ENCODE measurements at regions not wholly inside any gene's neighbourhood (a gene's known extent, or its start where the extent isn't known, plus 50 kb on each side); places are given as distances from the start of the nearest gene placed in this dataset.

DNA sequence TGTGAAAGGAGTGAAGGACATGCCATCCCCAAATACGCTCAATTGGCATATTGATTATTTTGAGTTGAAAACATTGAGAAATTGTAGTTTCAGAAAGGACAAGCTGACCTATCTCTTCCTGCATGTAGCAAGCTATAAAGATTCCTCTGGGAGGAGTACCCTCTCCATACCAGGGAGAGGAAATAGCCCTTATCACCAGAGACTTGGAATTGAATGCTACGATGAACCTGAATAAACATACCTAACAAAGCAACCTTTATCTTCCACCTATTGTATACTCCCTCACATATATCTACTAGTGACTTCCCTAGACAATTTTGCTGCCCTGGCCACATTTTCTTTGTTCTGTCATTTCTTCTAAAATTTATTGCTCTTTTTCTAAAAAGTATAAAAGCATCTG, 150.2 kb upstream of the EEPD1 start:
- DNase-seq (ENCODE audit: extremely low read depth in 1 of 2, low read depth in 1 of 2) = no peak

DNA sequence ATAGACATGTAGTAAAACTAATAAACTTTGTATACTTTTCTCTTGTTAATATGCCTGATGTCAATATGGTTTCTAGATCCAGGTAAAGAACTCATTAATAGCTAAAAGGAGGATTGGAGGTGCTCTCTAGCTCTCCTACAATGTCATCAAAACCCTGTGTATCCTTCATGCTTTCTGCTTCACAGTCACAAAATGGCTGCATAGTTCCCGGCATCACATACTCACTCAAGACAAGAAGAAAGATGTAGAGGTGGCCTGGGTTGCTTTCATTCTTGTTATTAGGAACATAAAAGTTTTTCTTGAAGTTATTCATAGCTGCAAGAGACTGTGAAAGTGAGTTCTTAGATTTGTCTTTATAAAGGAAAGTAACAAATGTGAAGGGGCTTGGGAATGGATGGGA, 149.7 kb upstream of the EEPD1 start:
- DNase-seq (ENCODE audit: extremely low read depth in 1 of 2, low read depth in 1 of 2) = no peak

DNA sequence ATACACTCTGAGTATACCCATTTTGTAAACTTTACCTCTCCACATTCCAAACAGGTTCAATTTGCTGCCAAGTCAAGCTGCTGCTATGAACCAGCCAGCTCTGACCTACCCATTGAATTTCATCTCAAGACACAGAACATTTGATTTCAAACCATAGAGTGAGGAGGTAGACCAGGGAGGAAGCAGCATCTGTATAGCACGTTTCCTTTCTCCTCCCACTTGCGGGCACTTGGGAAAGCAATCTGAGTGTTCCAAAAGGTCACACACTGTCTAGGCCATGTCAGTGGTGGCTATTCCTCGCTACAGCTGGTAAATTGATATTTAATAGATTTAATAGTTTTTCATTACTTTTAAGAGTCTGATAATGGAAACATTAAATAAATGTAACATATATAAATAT, 147.8 kb upstream of the EEPD1 start:
- no peak for DNase-seq (ENCODE audit: extremely low read depth in 1 of 2, low read depth in 1 of 2)

DNA sequence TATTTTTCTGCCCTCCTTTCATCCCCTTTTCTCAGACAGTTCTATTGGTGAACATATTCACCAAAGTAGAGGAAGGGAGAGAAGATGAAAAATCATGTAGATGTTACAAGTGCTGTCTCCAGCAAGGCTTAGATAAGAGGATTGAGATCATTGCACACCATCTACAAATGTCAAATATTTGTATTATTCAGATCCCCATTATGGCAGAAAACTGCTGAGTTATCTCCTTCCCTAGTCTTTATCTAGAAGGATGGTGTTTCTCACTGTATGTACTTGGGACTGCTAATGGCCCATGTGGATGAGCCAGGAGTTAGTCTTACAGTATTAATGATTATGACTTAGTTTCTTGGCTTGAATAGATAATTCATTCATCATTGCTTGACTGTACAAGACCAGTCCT, 147.2 kb upstream of the EEPD1 start:
- no peak for DNase-seq (ENCODE audit: extremely low read depth in 1 of 2, low read depth in 1 of 2)

DNA sequence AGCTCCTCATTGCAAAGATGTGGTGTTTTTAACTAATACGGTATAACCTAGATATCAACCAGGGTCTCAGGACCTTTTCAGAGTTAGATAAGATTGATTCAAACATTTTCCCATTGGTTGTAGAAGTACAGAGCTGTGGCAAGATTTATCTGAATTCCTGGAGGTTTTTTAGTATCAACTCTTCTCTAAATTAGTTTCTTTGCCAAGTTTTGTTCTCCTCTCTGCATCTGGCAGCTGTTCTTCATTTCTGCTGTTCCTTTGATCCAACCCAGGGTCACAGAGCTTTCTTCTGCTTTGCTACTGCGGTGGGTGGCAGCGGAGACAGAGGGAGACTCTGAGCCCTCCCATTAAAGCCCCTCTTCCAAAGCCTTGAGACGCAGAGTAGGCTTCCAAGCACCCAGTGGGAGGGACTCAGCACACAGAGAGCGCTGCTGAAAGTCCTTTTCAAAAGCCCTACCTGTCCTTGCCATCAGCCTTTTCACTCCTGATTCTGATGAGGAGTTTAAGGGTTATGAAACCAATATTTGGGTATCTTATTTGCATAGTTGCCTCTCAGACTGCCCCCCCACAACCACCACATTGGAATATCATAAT, 146.3 kb upstream of the EEPD1 start:
- no peak for DNase-seq (ENCODE audit: extremely low read depth in 1 of 2, low read depth in 1 of 2)

DNA sequence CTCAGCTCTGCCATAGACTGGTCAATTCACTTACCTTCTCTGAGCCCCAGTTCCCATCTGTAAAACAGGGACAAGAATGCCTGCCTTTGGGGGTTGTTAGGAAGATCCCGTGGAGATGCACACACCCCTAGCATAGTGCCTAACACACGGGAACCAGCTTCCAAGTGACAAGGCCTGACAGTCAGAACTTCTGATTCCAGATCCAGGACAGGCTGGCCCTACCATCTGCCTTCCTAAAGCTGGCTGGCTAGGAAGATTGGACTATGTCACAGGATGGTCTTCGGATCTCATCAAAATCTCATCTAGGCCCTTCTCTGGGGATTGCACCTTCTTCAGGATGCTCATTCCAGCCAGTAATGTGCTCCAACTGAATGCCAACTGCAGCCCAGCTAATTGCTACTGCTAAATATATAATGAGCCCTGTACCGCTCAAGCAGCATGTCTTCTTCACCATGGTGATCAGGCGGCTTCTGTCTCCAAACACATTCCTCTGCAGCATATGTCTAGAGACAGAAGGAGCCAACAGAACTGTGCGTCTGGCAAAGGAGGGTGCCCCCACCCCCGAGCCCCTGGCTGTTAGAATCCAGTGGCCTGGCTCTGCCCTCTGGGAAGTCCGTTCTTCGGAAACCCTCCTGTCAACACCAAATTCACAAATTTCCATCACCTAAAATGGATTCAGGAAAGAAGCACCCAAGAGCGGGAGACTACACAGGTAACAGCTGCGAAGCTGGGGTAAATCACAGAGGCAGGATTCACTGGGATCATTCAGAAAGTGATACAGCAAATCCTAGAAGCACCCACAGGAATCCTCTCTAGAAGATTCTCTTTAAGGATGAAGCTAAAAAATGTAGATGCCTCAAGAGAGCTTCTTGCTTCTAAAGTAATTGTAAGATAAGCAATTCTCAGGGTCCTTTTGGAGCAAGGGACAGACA, 142.1 kb upstream of the EEPD1 start:
- DNase-seq (ENCODE audit: extremely low read depth in 1 of 2, low read depth in 1 of 2) = no peak

DNA sequence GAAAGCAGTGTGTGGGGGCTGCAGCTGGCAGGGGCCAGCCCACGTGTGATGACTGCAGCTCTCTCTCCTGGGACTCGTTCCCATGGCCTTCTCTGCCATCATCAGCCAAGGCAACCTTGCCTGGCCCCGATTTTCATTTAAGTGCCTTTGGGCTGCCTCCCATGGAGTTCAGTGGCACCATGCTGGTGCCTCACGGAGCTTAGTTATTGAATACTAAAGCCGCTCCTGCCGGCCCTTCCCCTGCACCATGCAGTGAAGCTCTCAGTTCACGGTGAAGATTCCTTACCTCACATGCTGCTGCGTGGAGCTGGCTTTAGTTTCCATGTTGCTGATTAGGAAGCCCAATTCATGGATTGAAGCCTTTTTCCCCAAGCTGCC, 141.5 kb upstream of the EEPD1 start:
- DNase-seq (ENCODE audit: extremely low read depth in 1 of 2, low read depth in 1 of 2) = no peak

DNA sequence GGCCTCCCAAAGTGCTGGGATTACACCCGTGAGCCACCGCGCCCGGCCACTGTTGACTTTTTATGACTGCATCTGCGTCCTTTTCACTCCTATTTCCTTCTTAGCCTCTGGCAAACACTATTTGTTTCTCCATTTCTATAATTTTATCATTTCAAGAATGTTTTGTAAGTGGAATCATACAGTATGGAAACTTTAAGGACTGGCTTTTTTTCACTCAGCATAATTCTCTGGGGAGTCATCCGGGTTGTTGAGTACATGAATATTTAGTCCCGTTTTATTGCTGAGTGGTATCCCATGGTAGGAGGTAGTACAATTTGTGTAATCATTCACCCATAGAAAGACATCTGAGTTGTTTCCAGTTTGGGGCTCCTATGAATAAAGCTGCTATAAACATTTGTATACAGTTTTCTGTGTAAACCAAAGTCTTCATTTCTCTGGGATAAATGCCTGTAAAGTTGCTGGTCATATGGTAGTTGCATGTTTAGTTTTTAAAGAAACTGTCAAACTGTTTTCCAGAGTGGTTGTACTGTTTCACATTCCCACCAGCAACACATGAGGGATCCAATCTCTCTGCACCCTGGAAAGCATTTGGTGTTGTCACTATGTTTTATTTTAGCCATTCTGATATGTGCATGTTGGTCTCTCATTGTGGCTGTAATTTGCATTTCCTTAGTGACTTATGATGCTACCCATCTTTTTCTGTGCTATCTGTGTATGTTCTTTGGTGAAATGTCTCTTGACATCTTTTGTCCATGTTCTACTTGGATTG, 139.6 kb upstream of the EEPD1 start:
- no peak for DNase-seq (ENCODE audit: extremely low read depth in 1 of 2, low read depth in 1 of 2)

DNA sequence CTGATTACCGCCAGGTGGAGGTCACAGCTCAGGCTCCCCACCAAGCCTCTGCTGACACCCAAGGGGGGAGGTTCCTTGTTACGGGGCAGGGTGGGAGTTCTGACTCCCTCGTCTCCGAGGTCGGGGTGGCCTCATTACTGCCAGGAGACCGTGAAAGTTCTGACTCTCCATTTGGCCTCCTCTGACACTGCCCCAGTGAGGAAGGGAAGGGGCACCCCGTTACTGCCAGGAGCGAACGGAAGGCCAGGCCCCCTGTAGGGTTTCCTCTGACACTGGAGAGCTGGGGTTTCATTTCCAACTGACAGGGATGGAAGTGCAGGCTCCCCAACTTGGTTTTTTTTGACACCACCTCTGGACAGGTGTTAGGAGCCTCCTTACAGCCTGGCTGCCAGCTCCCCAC, 138.1 kb upstream of the EEPD1 start:
- DNase-seq (ENCODE audit: extremely low read depth in 1 of 2, low read depth in 1 of 2) = no peak

DNA sequence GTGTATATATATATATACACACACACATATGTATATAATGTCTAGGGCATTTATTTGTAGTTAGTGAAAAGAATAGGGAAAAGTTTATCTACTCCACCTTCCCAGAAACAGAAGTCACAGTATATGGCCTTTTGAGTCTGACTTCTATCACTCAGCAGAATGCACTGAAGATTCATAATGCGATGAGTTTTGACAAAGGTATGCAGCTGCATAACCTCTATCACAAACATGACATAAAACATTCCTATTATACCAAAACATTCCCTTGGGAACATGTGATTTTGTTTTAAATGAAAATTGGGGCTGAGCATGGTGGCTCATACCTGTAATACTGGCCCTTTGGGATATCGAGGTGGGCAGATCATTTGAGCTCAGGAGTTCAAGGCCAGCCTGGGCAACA, 137.3 kb upstream of the EEPD1 start:
- no peak for DNase-seq (ENCODE audit: extremely low read depth in 1 of 2, low read depth in 1 of 2)

DNA sequence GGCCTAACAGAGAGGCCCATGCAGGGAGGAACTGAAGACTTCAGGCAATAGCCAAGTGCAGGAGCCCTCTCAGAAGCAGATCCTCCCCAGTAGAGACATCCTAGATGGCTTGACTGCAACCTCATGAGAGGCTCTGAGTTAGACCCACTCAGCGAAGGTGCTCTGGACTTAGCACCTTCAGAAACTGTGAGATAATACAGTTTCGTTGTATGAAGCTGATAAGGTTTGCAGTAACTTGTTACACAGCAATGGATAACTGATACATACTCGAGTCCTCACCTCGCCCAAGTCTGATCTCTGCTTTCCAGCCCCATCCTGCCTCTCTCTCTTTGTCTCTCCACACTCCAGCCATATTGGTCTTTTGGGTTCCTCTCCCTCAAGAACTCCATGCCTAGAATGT, 136.4 kb upstream of the EEPD1 start:
- no peak for DNase-seq (ENCODE audit: extremely low read depth in 1 of 2, low read depth in 1 of 2)

DNA sequence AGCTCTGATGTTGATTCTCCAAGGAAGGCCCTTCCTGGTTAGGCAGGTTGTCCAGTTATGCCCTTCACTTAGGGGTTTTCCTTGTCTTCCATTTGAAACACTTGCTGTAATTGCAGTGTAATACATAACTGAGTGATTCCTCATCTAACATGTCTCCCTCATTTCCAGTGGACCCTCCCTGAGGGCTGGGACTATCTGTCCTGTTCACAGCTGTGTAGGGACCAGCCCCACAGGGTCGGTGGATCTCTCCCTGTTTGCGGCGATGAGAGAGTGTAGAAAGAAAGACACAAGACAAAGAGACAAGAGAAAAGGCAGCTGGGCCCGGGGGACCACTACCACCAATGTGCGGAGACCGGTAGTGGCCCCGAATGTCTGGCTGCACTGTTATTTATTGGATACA, 135.9 kb upstream of the EEPD1 start:
- no peak for DNase-seq (ENCODE audit: extremely low read depth in 1 of 2, low read depth in 1 of 2)

DNA sequence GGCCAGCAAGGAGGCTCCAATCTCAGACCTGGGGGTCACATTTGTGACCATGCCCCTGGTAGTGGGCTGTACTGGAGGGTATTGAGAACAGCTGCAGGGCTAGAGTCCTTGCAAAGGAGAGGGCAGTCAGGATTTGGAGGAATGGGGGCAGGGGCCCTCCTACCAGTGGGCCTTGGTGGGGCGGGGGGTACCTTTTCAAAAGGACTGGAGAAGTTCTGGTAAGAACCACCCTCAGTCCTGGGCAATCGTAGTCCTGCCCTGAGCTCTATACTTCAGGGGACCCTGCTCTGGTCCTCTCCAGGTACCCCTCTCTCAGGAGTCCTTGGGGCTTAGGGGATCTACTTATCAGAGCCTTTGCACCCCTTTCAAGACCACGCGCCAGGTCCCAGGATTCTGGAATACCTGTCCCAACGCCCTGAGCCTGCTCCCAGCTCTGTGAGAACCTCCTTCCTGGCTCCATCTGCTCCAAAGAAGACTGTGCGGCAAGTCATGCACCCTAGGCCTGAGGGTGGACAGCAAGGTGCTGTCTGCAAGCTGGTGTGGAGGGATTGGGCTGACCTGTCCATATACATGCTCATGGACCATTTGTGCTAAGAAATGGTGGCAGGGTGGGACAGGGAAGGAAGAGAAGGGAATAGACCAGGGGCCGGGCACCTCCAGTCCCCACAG, 134.1 kb upstream of the EEPD1 start:
- DNase-seq (ENCODE audit: extremely low read depth in 1 of 2, low read depth in 1 of 2) = no peak

DNA sequence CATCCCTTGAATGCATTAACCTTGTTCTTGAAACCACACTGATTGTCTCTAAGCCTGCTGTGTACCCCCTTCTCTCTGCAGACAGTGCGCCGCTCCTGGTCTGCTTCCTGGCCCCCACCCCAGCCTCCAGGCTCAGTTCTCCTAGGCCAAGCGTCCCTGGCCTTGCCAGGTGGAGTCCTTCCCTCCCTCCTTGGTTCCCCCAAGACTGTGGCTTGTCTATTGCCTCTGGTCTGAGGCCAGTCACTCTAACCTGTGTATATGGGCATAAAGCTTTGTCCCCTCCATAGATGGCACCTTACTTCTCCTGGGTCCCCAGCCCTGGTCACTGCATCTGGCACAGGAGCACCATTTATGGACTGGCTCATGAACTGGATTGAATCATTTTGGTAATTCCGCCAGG, 133.5 kb upstream of the EEPD1 start:
- DNase-seq (ENCODE audit: extremely low read depth in 1 of 2, low read depth in 1 of 2) = no peak

DNA sequence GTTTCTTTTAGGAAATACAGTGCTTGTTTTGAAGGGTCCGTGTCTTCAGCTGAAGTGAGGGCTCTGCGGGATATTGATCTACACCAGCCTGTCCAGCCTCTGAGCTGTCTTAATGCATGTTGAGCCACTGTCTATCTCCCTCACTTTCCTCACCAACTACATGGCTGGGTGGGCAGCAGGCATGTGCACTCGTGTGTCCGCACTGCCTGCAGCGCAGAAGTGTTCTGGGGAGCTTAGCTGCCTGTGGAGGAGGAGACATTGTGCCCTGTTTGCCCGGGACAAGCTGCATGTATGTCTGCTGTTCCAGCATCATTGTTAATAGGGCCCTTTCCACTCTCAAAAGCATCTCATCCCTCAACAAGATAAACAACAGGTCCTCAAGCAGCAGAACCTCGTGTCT, 133.1 kb upstream of the EEPD1 start:
- no peak for DNase-seq (ENCODE audit: extremely low read depth in 1 of 2, low read depth in 1 of 2)

DNA sequence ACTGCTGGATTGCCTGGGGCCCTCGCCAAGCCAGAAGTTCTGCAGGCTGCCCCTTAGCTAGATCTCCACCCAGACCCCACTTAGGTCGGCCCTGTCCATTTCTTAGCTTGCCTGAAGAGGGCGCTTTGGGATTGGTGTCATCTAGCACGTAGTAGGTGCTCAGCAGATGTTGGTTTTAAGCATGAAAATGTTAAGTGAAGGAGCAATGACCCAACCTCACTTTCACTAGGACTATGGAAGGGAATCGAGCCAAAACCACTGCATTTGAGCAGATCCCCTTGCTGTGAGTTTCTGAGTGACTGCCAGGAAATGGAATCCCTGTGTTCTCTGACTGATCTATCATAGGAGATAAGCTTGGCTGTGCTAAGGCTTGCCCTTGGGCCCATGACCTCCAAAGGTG, 131.7 kb upstream of the EEPD1 start:
- no peak for DNase-seq (ENCODE audit: extremely low read depth in 1 of 2, low read depth in 1 of 2)

DNA sequence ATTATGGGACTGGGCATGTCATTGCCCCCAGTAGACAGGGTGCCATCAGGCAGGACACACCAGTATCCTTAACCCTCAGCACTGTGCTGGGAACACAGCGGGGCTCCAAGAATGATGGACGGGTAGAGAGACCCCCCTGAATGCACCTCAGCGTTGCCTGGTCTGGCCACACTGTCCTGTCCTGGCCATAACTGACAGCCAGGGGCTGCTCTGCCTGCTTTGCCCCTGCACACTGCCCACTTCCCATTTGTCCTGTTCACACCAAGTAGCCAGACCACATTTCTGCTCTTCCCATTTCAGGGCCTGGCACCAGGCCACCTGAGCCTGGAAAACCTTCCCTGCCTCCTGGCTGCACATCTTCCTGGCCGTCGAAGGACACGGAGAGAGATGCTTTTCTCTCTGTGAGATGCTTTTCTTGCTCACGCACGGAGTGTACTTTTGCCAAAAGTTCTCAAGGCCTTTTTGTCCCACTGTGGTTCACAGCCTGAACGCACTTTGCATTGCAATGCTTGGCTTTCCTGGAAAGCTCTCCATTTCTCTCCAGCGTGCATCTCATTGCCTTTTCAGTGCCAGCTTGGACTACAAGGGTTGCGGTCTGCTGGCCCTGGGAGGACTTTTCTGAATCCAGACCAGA, 131.0 kb upstream of the EEPD1 start:
- DNase-seq (ENCODE audit: extremely low read depth in 1 of 2, low read depth in 1 of 2) = no peak

DNA sequence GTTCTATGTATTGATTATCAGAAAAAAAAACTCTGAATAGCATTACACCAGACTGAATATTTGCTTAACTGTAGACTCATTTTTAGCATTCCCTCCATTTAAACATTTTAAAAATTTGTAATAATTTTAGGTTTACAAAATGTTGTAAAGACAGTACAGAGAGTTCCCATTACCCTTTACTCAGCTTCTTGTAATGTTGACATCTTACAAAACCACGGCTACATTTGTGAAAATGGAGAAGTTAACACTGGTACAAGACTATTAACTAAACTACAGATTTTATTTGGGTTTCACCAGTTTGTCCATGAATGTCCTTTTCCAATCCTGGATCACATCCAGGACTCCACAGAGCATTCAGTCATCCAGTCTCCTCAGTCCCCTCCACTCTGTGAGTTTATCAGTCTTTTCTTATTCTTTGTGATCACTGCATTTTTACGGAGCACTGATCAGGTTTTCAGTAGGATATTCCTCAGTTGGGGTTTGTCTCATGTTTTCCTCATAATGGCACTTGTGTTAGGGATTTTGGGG, 130.0 kb upstream of the EEPD1 start:
- no peak for DNase-seq (ENCODE audit: extremely low read depth in 1 of 2, low read depth in 1 of 2)

DNA sequence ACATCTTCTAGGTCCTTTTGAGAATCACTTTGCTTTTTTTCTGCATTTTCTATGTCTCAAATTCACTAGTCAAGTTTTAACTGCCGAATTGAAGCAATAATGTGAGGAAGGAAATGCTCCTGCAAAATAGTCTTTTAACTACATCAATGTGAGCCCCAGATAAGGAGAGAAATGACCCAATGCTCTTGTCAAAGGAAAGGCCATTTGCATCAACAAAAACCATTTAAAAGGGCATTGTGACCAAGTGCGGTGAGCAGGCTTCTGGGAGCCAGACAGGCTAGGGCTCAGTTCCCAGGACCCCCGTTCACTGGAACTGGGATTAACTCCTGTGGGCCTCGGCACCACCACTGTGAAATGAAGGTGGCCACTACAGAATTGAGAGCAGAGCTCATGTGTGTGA, 127.9 kb upstream of the EEPD1 start:
- no peak for DNase-seq (ENCODE audit: extremely low read depth in 1 of 2, low read depth in 1 of 2)

DNA sequence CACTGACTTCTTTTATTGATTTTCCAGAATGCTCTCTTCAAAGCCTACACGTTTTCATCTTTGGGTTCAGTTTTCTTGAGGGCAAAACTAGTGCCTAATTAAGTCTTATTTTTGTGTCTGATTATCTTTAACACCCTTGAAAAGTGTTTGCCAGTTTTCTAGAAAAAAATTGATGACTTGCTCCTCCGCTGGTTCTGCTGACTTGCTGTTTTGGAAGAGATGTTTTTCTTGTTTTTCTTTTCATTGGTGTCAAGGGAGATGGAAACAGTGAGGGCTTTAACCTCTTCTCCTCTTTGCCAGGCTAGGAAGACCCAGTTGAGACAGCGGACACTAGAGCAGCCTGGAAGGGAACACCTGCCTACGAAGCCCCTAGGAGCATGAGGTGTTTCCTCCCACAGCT, 123.7 kb upstream of the EEPD1 start:
- DNase-seq (ENCODE audit: extremely low read depth in 1 of 2, low read depth in 1 of 2) = no peak
